T1000 (cell line): ENCODE measurements at regions not wholly inside any gene's neighbourhood (a gene's known extent, or its start where the extent isn't known, plus 50 kb on each side); places are given as distances from the start of the nearest gene placed in this dataset.

Experiments
- DNase-seq: peaks from one replicate; lab custom pipeline; 2025; ENCODE audit warnings: mixed read lengths; lab: John Stamatoyannopoulos, UW

DNA sequence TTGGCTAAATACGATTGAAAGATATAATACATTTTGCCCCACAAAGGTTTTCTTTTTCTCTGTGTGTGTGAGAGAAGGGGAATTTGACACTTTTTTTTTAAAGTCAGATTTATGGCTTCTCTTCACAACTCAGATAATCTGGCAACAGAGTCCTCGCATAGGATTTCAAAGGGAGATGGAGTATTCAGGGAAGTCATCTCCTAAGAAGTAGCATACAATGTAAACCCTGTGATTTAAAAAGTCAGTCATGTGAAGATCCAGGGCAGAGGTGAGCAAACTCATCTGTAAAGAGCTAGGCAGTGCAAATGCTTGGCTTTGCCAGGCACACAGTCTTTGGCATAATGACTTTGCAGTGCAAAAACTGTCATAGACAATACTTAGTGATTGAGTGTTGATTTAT lies 1526.3 kb downstream of the AACS start:
- DNase-seq: no peak

GRCh38 chr12:126601184-126602170 lies 1536.2 kb downstream of the AACS start:
- no peak for DNase-seq

DNA sequence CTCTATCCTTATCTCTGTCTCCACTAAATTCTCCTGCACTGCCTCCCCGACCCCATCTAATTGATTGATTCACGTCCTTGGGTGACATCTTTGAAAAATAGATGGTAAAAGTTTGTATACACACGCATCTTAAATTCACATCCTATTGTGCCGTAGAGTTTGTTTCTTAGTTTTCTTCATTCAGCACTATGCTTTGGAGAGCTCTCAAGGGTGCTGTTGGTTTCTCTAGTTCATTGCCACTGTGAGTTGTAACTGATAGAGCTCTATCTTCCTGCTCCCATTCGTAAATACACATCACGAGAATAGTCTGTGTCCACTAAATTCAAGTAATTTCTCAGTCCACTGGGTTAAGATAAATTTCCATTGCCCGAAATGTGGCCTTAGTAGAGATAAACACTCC lies 1537.4 kb downstream of the AACS start:
- DNase-seq: no peak

GRCh38 chr12:126607157-126607556 lies 1541.9 kb downstream of the AACS start:
- no peak for DNase-seq

DNA sequence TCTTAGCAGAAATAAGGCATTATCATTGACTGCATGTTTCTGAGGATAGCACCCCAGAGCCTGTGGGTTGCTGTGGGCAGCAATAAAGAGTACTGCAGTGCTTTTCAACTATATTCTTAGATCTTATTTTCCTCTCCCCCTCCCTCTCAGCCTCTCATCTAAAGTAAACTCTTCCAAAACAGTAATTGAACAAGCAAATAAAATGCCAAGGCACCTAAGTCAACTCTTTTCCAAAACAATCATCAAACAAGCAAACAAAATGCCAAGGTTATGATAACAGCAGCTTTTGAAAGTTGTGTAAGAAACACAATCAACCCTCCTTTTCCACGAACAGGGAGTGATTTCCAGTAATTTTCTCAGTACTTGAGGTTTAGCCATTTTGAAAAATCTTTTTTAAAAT lies 1542.6 kb downstream of the AACS start:
- no peak for DNase-seq

DNA sequence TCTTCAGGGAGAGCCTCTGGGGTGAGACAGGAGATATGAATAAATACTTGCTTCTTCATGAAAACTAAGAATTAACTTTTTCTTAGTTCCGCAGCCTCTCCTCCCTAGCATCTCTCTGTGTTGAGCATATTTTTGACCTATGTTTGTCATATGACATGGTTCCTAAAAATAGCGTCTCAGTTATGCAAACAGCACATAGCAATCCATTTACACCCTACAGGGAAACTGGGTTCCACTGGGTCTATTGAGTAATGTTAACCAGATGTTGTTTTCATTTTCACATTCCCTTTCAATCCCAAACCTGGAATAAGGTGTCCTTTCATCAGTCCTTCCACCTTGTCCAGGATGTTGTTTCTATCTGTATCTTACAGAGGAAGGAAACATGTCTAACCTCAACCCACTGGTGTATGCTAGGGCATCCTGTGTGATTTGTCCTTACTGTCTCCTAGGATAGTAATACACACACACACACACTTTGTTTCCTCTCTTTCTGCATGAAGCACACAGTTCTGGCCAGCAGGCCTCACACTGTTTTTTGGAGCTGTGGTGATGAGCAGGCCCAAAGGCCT lies 1543.5 kb downstream of the AACS start:
- no peak for DNase-seq

DNA sequence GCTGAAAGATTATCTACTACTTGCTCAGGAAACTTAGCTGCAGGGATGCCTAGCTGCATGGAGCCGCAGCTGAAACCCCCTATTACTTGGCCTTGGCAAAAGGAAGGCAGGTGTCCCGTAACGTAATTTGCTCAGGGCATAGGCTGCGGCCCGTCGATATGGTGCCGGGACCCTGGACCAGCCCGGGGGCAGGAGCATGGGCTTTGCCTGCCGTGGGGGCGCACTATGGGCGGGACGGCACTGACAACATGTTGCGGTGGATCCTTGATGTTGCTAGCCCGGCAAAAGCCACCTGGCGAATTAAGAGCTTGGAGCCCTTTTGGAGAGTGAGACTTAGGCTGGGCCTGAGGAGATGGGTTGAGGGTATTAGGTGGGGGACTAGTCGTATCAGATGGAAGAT lies 1551.2 kb downstream of the AACS start:
- DNase-seq: no peak

- DNase-seq: no peak
Measured at GRCh38 chr12:126617312-126617711, 1552.1 kb downstream of the AACS start.

GRCh38 chr12:126627596-126627995 lies 1562.4 kb downstream of the AACS start:
- DNase-seq: no peak

GRCh38 chr12:126636821-126637220 lies 1571.6 kb downstream of the AACS start:
- DNase-seq: no peak

DNA sequence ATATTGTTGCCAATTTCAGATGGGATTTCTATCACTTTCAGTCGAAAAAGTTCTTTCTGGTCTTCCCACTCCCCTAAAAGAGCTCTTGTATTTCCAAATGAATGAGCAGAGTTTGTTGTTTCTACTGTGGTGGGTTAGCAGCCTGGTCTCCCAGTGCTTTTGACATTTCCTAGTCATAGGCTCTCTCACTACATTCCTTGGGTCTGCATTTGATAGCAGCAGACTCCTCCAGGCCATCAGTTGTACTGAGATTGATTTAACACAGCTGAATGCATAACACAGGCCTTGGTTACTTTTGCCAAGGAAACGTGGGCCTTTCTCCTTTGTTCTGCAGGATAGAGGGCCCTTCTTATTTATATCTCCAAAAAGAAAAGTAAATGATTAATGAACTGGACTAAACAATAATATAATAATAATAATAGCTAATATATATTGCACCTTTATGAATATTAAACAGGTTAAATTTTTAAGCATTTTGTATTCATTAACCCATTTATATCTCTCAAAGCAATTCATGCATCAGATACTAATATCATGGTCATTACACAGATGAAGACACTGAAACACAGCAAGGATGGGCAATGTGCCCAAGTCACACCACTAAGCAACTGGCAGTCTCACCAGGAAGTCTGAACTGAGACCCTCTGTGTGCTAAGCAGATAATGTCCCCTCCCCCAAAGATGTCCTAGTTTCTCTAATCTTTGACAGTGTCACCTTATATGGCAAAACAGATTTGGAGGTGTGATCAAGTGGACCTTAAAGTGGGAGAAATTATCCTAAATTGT lies 1579.2 kb downstream of the AACS start:
- DNase-seq: no peak

GRCh38 chr12:126648074-126648473 lies 1582.8 kb downstream of the AACS start:
- DNase-seq: no peak

DNA sequence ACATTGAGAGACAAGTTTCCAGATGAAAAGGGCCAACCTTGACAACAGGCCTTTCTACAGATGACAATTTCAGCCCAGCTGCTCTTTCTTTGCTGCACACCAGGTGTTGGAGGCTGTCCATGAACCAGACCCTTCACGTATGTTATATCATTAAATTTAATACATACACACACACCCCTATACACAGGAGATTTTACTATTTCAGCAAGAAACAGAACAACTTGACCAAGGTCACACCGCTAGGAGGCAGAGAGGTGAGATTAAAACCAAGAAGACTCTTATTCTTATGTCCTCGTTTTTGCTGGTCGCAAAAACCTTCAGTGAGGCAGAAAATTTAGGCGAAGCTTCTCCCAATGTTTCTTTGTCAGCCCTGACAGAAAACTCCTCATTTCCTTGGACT lies 1585.9 kb downstream of the AACS start:
- DNase-seq: no peak

DNA sequence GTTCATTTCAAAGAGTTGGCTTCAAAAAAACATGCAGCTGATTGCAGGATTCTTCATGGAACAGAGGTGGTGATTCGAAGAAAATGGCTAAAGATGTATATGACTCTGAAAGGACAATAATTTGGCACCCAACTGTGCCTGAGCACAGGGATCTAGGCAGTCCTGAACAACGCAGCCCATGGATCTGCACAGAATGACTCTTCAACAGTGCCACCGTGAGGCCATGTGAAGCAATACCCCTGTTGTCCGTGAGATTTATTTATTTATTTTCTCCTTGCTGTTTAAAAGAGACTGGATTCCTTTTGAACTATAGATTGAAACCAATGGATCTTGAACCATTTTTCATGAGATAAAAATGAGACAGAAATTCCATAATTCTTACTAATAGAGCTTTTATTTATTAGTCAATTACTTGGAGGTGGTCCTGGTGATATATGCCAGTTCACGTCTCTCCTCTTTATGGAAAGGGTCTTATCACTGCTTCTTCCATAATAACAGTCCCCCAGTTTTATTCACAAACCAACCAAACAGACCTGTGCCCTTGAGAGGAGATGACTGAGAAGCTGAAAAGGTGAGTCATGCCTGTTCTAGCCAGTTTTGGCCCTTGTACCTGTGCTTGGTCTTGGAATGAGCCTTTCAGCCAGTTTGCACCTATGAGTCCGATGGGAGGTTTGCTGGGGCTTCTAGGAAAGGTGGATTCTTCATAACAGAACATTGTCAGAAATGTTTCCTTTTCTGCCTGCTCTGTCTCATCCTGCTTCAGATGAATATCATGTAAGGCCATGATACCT lies 1598.3 kb downstream of the AACS start:
- no peak for DNase-seq

GRCh38 chr12:126667339-126667738 lies 1599.6 kb upstream of the TMEM132C start:
- DNase-seq: peak; percentile 19

GRCh38 chr12:126668538-126668937 lies 1598.4 kb upstream of the TMEM132C start:
- DNase-seq: peak; percentile 38

- no peak for DNase-seq
Measured at GRCh38 chr12:126668961-126669360, 1598.0 kb upstream of the TMEM132C start.

DNA sequence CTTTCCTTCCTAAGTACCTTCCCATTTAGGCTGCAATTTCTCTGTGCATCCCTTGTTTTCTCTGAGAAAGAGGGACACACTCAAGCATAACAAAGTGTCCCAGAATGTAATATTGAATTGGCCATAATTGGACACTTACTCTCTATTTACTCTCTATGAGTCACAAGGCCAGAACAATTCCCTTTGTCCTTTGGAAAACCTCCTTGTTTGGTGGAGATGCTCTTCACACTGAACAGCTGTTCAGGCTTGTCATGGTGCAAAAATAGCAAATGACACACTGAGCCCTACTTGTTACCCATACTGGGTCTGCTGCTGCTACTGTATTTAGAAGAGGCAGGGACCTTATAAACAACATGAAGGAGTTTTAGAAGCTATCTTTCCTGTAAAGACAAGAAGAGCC lies 1590.5 kb upstream of the TMEM132C start:
- no peak for DNase-seq

DNA sequence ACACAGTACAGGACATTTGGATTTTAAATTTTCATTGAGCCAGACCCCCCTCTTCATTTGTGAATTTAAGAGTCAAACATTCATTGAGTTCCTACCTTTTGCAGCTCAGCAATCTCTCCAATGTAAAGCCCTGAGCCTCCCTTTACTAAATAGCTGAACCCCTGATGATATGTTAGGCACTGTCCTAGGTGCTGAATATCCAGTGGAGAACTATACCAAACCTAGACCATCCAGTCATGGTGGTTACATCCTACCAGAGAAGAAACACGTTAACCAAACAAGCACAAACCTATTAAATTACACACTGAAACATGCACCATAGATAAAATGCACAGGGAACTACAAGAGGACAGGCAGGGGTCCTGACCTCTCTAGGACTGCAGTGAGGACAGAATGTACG lies 1585.3 kb upstream of the TMEM132C start:
- no peak for DNase-seq

GRCh38 chr12:126684703-126685102 lies 1582.3 kb upstream of the TMEM132C start:
- DNase-seq: no peak

DNA sequence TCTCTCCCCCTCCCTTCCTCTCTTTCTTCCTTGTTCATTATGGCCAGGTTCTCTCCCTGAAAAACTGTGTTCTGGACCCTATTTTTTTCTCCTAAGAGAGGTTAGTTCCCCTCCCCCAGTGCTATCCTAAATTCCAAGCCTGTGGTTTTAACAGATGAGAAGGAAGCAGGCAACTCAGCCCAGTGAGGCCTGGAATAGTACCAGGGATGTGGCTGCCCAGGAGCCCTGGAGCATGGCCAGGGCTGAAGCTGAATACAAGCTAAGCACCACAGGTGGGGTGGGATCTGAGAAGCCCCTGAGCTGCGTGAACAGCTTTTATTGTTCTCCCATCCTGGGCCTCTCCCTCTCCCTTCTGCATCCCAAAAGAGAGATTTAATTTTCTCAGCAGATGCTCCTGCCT lies 1581.3 kb upstream of the TMEM132C start:
- DNase-seq: no peak

DNA sequence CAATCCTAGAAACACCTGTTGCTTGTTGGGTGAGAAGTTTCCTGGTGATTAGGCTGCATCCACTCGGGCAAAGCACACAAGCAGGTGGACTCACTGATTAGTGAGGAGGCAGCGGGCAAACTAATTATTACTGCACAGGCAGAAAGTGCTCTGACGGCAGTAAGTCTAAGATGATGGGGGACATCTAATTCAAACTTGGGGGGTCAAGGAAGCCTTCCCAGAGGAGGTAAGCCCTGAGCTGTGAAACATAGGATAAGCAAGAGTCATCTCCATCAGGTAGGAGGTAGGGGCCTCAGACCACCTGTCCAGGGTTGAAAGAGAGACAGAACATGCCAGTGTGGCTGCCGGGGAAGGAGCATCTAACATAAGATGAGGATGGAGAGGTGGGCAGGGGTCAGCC lies 1578.4 kb upstream of the TMEM132C start:
- no peak for DNase-seq
